ENCODE measurements at regions not wholly inside any gene's neighbourhood (a gene's known extent, or its start where the extent isn't known, plus 50 kb on each side); places are given as distances from the start of the nearest gene placed in this dataset.

DNA sequence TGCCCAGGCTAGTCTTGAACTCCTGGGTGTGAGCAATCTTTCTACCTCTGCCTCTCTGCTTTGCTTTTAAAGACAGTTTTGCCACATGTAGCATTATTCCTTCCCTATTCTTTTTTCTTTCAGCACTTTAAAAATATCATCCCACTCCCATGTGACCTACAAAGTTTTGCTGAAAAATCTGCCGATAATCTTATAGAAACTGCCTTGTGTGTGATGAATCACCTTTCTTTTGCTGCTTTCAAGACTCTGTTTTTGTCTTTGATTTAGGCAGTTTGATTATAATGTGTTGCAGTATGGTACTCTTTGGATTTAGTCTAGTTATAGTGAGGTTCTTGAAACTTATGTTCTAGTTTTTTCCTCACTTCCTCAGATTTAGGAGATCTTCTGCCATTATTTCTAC lies 142.0 kb upstream of the KIF2B start:
- H3K27ac Mint-ChIP-seq, result no peak overlapping the region
- no peak for ATAC-seq (replicated peaks)
- peaks cover 11 to 12% of the 10 kb centered on the region in 2 donors for H3K9me3 Mint-ChIP-seq
- no peaks in the 10 kb centered on the region for H3K4me1 Mint-ChIP-seq
- no peaks in the 10 kb centered on the region for H3K36me3 Mint-ChIP-seq
- H3K4me3 Mint-ChIP-seq, result no peak overlapping the region
- H3K27me3 Mint-ChIP-seq, result no peaks in the 10 kb centered on the region
- no peak for DNase-seq

DNA sequence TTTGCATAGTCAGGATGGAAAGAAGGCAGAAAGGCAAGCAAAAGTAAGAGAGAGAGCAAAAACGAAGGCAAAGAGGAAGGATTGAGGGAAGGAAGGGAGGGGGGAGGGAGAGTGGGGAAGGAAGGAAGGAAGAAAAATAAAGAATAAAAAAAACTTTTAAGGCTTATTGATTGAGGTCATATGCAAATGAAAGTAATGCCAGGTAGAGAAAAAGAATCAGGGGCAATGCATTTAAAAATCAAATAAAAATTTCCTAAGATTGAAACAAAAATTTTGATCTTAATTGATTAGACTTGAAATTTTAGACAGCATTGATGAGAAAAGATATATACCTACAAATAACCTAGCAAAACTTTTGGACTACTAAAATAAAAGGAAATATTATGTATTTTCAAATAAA lies 153.9 kb upstream of the KIF2B start:
- ATAC-seq (replicated peaks), result no peak
- Mint-ChIP-seq H3K27me3 (no peaks in the 10 kb centered on the region), H3K27ac (no peak overlapping the region), H3K9me3 (peaks cover 15 to 17% of the 10 kb centered on the region in 2 donors), H3K36me3 (no peaks in the 10 kb centered on the region), H3K4me3 (no peak overlapping the region), H3K4me1 (no peaks in the 10 kb centered on the region)
- DNase-seq, result no peak

GRCh38 chr17:53662608-53663007 lies 160.1 kb upstream of the KIF2B start:
- Mint-ChIP-seq H3K27ac (no peak overlapping the region), H3K4me3 (no peak overlapping the region), H3K9me3 (peaks cover 5 to 10% of the 10 kb centered on the region in 2 donors), H3K36me3 (no peaks in the 10 kb centered on the region), H3K27me3 (no peaks in the 10 kb centered on the region), H3K4me1 (no peaks in the 10 kb centered on the region)
- ATAC-seq (replicated peaks) (no peak), DNase-seq (no peak)

DNA sequence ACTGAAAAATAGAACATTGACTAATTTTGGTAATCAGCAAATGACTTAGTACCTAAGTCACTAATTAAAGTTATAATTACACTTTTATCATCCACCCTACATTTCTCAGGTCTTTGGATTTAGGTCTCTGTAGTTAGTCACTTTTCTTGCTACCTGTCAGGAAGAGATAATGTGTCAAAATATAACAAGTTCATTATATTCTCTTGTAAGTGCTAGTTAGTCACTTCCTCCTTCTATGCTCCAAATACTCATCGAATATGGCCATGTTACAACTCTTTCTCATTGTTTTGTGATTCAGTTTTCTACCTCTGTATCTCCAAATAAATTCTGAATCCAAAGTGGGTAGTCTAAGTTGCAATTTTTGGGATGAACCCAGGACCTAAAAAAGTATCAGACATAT lies 163.5 kb upstream of the KIF2B start:
- no peak overlapping the region for H3K27ac Mint-ChIP-seq
- H3K9me3 Mint-ChIP-seq, result peaks cover 0 to 3% of the 10 kb centered on the region in 2 donors
- H3K4me3 Mint-ChIP-seq, result no peak overlapping the region
- H3K27me3 Mint-ChIP-seq, result no peaks in the 10 kb centered on the region
- no peak for ATAC-seq (replicated peaks)
- no peaks in the 10 kb centered on the region for H3K4me1 Mint-ChIP-seq
- no peaks in the 10 kb centered on the region for H3K36me3 Mint-ChIP-seq
- no peak for DNase-seq

GRCh38 chr17:53655591-53655990 lies 167.1 kb upstream of the KIF2B start:
- no peak for DNase-seq
- Mint-ChIP-seq H3K27ac (no peak overlapping the region), H3K4me1 (no peaks in the 10 kb centered on the region), H3K36me3 (no peaks in the 10 kb centered on the region), H3K9me3 (peaks cover 0 to 2% of the 10 kb centered on the region in 2 donors), H3K4me3 (no peak overlapping the region), H3K27me3 (no peaks in the 10 kb centered on the region)
- ATAC-seq (replicated peaks), result no peak

GRCh38 chr17:53649201-53649600 lies 173.5 kb upstream of the KIF2B start:
- ATAC-seq (replicated peaks), result no peak
- H3K27ac Mint-ChIP-seq, result no peak overlapping the region
- peaks cover 3 to 6% of the 10 kb centered on the region in 2 donors for H3K9me3 Mint-ChIP-seq
- H3K4me3 Mint-ChIP-seq, result no peak overlapping the region
- no peaks in the 10 kb centered on the region for H3K27me3 Mint-ChIP-seq
- no peak for DNase-seq
- H3K4me1 Mint-ChIP-seq, result no peaks in the 10 kb centered on the region
- H3K36me3 Mint-ChIP-seq, result no peaks in the 10 kb centered on the region

DNA sequence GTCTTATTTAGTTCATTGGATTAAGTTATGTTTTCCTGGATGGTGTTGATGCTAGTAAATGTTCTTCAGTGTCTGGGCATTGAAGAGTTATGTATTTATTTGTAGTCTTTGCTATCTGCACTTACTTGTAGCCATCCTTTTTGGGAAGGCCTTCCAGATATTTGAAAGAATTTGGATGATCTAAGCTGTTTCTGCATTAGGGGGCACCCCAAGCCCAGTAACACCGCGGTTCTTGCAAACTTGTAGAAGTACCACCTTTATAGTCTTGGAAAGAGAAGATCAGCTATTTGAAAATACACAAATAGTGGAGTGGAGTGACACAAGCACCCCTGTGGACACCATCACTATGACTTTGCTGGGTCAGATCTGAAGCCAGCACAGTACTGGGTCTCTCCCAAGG lies 175.9 kb upstream of the KIF2B start:
- no peaks in the 10 kb centered on the region for H3K36me3 Mint-ChIP-seq
- H3K4me1 Mint-ChIP-seq, result no peaks in the 10 kb centered on the region

DNA sequence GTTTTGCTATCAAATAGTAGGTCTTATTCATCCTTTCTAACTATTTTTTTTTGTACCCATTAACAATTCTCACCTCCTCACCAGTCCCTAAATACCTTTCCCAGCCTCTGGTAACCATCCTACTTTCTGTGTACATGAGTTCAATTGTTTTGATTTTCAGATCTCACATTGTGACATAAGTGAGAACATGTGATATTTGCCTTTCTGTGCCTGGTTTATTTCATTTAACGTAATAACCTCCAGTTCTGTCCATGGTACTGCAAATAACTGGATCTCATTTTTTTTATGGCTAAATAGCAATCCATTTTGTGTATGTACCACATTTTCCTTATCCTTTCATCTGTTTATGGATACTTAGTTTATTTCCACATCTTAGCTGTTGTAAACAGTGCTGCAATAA lies 181.9 kb upstream of the KIF2B start:
- H3K36me3 Mint-ChIP-seq, result no peaks in the 10 kb centered on the region
- no peaks in the 10 kb centered on the region for H3K4me1 Mint-ChIP-seq
- DNase-seq, result no peak
- ATAC-seq (replicated peaks), result no peak
- no peak overlapping the region for H3K27ac Mint-ChIP-seq
- no peaks in the 10 kb centered on the region for H3K27me3 Mint-ChIP-seq
- H3K9me3 Mint-ChIP-seq, result peaks cover 10 to 15% of the 10 kb centered on the region in 2 donors
- H3K4me3 Mint-ChIP-seq, result no peak overlapping the region

More for the DNA sequence above, 175.9 kb upstream of the KIF2B start:
- no peak for DNase-seq
- no peak overlapping the region for H3K27ac Mint-ChIP-seq
- peaks cover 8 to 9% of the 10 kb centered on the region in 2 donors for H3K9me3 Mint-ChIP-seq
- no peaks in the 10 kb centered on the region for H3K27me3 Mint-ChIP-seq
- no peak for ATAC-seq (replicated peaks)
- no peak overlapping the region for H3K4me3 Mint-ChIP-seq

- ATAC-seq (replicated peaks) (no peak), DNase-seq (no peak)
- Mint-ChIP-seq H3K27ac (no peak overlapping the region), H3K36me3 (no peaks in the 10 kb centered on the region), H3K27me3 (no peaks in the 10 kb centered on the region), H3K4me3 (no peak overlapping the region), H3K4me1 (no peaks in the 10 kb centered on the region), H3K9me3 (peaks cover 0 to 5% of the 10 kb centered on the region in 2 donors)
Measured at GRCh38 chr17:53635444-53635843, 187.3 kb upstream of the KIF2B start.

GRCh38 chr17:53633856-53634255 lies 188.9 kb upstream of the KIF2B start:
- ATAC-seq (replicated peaks) (no peak), DNase-seq (no peak)
- peaks cover 0 to 5% of the 10 kb centered on the region in 2 donors for H3K9me3 Mint-ChIP-seq
- H3K36me3 Mint-ChIP-seq, result no peaks in the 10 kb centered on the region
- H3K4me1 Mint-ChIP-seq, result no peaks in the 10 kb centered on the region
- H3K27me3 Mint-ChIP-seq, result no peaks in the 10 kb centered on the region
- no peak overlapping the region for H3K4me3 Mint-ChIP-seq
- no peak overlapping the region for H3K27ac Mint-ChIP-seq

DNA sequence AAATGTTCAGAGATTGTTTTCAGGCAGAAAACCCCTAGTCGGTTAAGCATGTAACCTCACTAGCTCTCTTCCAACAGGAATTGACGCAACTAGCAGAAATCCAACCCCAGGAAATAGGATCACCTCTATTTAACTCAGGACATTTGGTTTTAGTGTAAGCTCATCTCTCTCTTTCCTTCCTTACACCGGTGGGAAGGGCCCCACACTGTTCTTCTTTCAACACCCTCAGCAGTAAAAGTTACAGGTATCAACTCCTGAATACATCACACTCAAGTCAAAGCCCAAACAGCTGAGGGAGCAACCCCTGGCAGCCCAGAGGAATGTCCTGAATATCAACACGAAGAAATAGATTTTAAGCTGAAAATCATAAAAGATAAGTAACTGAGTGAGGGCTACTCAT lies 191.2 kb upstream of the KIF2B start:
- Mint-ChIP-seq H3K27me3 (no peaks in the 10 kb centered on the region), H3K9me3 (peaks cover 0 to 4% of the 10 kb centered on the region in 2 donors), H3K27ac (no peak overlapping the region), H3K36me3 (no peaks in the 10 kb centered on the region), H3K4me3 (no peak overlapping the region), H3K4me1 (no peaks in the 10 kb centered on the region)
- DNase-seq (no peak), ATAC-seq (replicated peaks) (no peak)

GRCh38 chr17:53630638-53631037 lies 192.1 kb upstream of the KIF2B start:
- H3K36me3 Mint-ChIP-seq, result no peaks in the 10 kb centered on the region
- ATAC-seq (replicated peaks) (no peak), DNase-seq (no peak)
- no peaks in the 10 kb centered on the region for H3K4me1 Mint-ChIP-seq
- no peak overlapping the region for H3K27ac Mint-ChIP-seq
- no peaks in the 10 kb centered on the region for H3K27me3 Mint-ChIP-seq
- H3K9me3 Mint-ChIP-seq, result peaks cover 0 to 4% of the 10 kb centered on the region in 2 donors
- H3K4me3 Mint-ChIP-seq, result no peak overlapping the region

- H3K4me3 Mint-ChIP-seq, result no peak overlapping the region
- H3K4me1 Mint-ChIP-seq, result no peaks in the 10 kb centered on the region
- peaks cover 0 to 4% of the 10 kb centered on the region in 2 donors for H3K9me3 Mint-ChIP-seq
- H3K36me3 Mint-ChIP-seq, result no peaks in the 10 kb centered on the region
- no peak for DNase-seq
- H3K27ac Mint-ChIP-seq, result no peak overlapping the region
- ATAC-seq (replicated peaks), result no peak
- no peaks in the 10 kb centered on the region for H3K27me3 Mint-ChIP-seq
Measured at GRCh38 chr17:53630115-53630514, 192.6 kb upstream of the KIF2B start.

- no peaks in the 10 kb centered on the region for H3K36me3 Mint-ChIP-seq
- H3K4me3 Mint-ChIP-seq, result no peak overlapping the region
- ATAC-seq (replicated peaks) (no peak), DNase-seq (no peak)
- H3K4me1 Mint-ChIP-seq, result no peaks in the 10 kb centered on the region
- H3K27me3 Mint-ChIP-seq, result no peaks in the 10 kb centered on the region
- peaks cover 0 to 6% of the 10 kb centered on the region in 2 donors for H3K9me3 Mint-ChIP-seq
- no peak overlapping the region for H3K27ac Mint-ChIP-seq
Measured at GRCh38 chr17:53629188-53629587, 193.5 kb upstream of the KIF2B start.

DNA sequence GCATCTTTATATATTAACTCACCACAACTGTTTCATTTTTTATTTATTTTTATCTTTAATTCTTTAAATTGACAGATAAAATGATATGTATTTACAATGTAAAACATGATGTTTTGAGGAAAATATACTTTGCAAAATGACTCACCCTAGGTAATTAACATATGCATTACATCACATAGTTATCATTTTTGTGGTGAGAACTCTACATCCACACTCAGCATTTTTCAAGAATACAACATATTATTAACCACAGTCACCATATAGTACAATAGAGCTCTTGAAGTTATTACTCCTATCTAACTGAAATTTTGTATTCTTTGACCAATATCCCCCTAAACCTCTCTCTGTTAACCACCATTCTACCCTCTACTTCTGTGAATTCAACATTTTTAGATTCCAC lies 194.7 kb upstream of the KIF2B start:
- Mint-ChIP-seq H3K27me3 (no peaks in the 10 kb centered on the region), H3K36me3 (no peaks in the 10 kb centered on the region), H3K9me3 (peaks cover 0 to 4% of the 10 kb centered on the region in 2 donors), H3K27ac (no peak overlapping the region), H3K4me1 (no peaks in the 10 kb centered on the region), H3K4me3 (no peak overlapping the region)
- no peak for ATAC-seq (replicated peaks)
- no peak for DNase-seq

DNA sequence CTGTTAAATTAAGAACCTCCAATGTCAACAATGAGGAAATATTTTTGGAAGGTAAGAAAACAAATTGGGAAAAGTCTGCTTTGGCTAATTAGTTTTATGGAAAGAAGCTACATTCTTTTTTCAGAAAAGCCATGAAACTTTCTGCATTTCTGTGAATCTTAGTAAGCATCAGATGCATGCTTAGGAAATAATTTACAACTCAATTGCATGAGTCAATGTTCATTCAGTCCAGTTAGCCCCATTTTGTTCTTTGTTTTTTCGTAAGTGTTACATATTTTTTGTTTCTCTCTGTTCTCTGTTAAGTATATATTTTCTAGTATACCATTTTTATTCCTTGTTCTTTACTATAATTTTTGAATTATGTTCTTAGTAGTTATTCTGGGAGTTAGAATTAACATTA lies 195.2 kb upstream of the KIF2B start:
- ATAC-seq (replicated peaks), result no peak

More for the DNA sequence above, 195.2 kb upstream of the KIF2B start:
- peaks cover 0 to 3% of the 10 kb centered on the region in 2 donors for H3K9me3 Mint-ChIP-seq
- H3K4me1 Mint-ChIP-seq, result no peaks in the 10 kb centered on the region
- no peaks in the 10 kb centered on the region for H3K27me3 Mint-ChIP-seq
- H3K27ac Mint-ChIP-seq, result no peak overlapping the region
- no peak overlapping the region for H3K4me3 Mint-ChIP-seq
- H3K36me3 Mint-ChIP-seq, result no peaks in the 10 kb centered on the region
- DNase-seq, result no peak
